HepG2 (cell line): ENCODE measurements at regions not wholly inside any gene's neighbourhood (a gene's known extent, or its start where the extent isn't known, plus 50 kb on each side); places are given as distances from the start of the nearest gene placed in this dataset.

ENCODE experiments used
- AFF4 ChIP-seq: sonication (generic); formaldehyde crosslinking; IDR thresholded peaks from 2 replicates; pipeline ENCODE4 v1.4.0; 2020; ENCODE audit warnings: missing genetic modification reagents
- CREB1 ChIP-seq, 2 experiments: fragments of 450-650 bp in 1 of 2; IDR thresholded peaks; 2 replicates each; pipeline ENCODE4 v1.6.1; 2016 to 2017; ENCODE audit warnings: control low read depth in 1 of 2, mild to moderate bottlenecking in 1 of 2, missing compliant biosample characterization in 1 of 2, missing genetic modification characterization in 1 of 2
- FOSL1 ChIP-seq: sonication (generic); formaldehyde crosslinking; IDR thresholded peaks from 2 replicates; pipeline ENCODE4 v1.9.0; 2021; ENCODE audit warnings: missing genetic modification reagents, borderline replicate concordance
- POLR2A ChIP-seq, 2 experiments: IDR thresholded peaks; 2 replicates each; pipeline ENCODE4 v1.6.1; 2011; ENCODE audit warnings: low read depth in 2 of 2, low read length in 2 of 2, mild to moderate bottlenecking in 1 of 2, moderate library complexity in 1 of 2; ENCODE audit not compliant: insufficient read depth in 1 of 2
- SIN3A ChIP-seq: IDR thresholded peaks from 2 replicates; pipeline ENCODE4 v1.6.1; 2011; ENCODE audit warnings: low read depth, mild to moderate bottlenecking, control low read depth, low read length, borderline replicate concordance
- SMC3 ChIP-seq: IDR thresholded peaks from 2 replicates; pipeline ENCODE4 v1.6.1; 2011; ENCODE audit warnings: low read length, improper control_type of control experiment
- ZNF747 ChIP-seq: sonication (generic); formaldehyde crosslinking; IDR thresholded peaks from 2 replicates; pipeline ENCODE4 v1.8.1; 2023; ENCODE audit warnings: missing genetic modification reagents, mild to moderate bottlenecking, borderline replicate concordance

- TF ChIP-seq SIN3A (no peak), AFF4 (no peak), SMC3 (no peak), FOSL1 (no peak), CREB1 (IDR thresholded peaks at IDR 0.05) (no peak), CREB1 (CRISPR knock-in tag; IDR thresholded peaks at IDR 0.05) (no peak), ZNF747 (no peak), POLR2A (IDR thresholded peaks at IDR 0.05; ENCODE audit: insufficient read depth in 1 of 2, low read depth in 2 of 2, low read length in 2 of 2) (no peak)
These were observed 769.3 kb downstream of the TLR4 start for GRCh38 chr9:118473521-118473920.
